ENCODE measurements at regions not wholly inside any gene's neighbourhood (a gene's known extent, or its start where the extent isn't known, plus 50 kb on each side); places are given as distances from the start of the nearest gene placed in this dataset.
"Not testable (repeated sequence)": the region's sequence is repeated elsewhere in the genome, so short reads cannot be mapped to it uniquely, and the experiment has no call there.

GRCh38 chr10:33055625-33056024, 97.6 kb upstream of the ITGB1 start:
- Histone ChIP-seq H3K9me3 (ENCODE audit: control insufficient read depth in 4 of 4, insufficient read depth in 3 of 4, low read length in 3 of 4) (no peaks in the 10 kb centered on the region), H3K27ac (ENCODE audit: low read depth in 1 of 2, low read length in 1 of 2) (no peak overlapping the region), H3K9ac (ENCODE audit: insufficient read depth in 1 of 2, low read length in 2 of 2) (no peak overlapping the region), H3K27me3 (ENCODE audit: control insufficient read depth in 3 of 3, insufficient read depth in 3 of 3, low read length in 2 of 3) (no peaks in the 10 kb centered on the region), H3K4me1 (ENCODE audit: control insufficient read depth in 5 of 5, insufficient read depth in 5 of 5, low read length in 5 of 5) (no peaks in the 10 kb centered on the region), H3K4me3 (no peak overlapping the region), H3K36me3 (ENCODE audit: control insufficient read depth in 4 of 4, insufficient read depth in 4 of 4, low read length in 4 of 4) (no peaks in the 10 kb centered on the region)
- ATAC-seq (ENCODE audit: insufficient read depth, low FRiP score) (no peak), DNase-seq (no peak)
- TF ChIP-seq CTCF (IDR thresholded peaks at IDR 0.05; ENCODE audit: control extremely low read depth, extremely low read depth), result no peak

- ATAC-seq (ENCODE audit: insufficient read depth, low FRiP score) (no peak), DNase-seq (no peak)
- 73 to 80% methylated on average over 9 of the region's 9 CpGs for WGBS, 2 donors
Observed at GRCh38 chr10:33052915-33053810, 95.1 kb upstream of the ITGB1 start.

GRCh38 chr10:33052263-33052875, 94.3 kb upstream of the ITGB1 start:
- H3K4me1 ChIP-seq (ENCODE audit: control insufficient read depth in 5 of 5, insufficient read depth in 5 of 5, low read length in 5 of 5), result no peaks in the 10 kb centered on the region
- no peak overlapping the region for H3K9ac ChIP-seq (ENCODE audit: insufficient read depth in 1 of 2, low read length in 2 of 2)
- no peak overlapping the region for H3K4me3 ChIP-seq
- no peaks in the 10 kb centered on the region for H3K27me3 ChIP-seq (ENCODE audit: control insufficient read depth in 3 of 3, insufficient read depth in 3 of 3, low read length in 2 of 3)
- H3K27ac ChIP-seq (ENCODE audit: low read depth in 1 of 2, low read length in 1 of 2), result no peak overlapping the region
- ATAC-seq (ENCODE audit: insufficient read depth, low FRiP score) (no peak), DNase-seq (no peak)
- H3K9me3 ChIP-seq (ENCODE audit: control insufficient read depth in 4 of 4, insufficient read depth in 3 of 4, low read length in 3 of 4), result no peaks in the 10 kb centered on the region
- no peak for TF ChIP-seq CTCF (IDR thresholded peaks at IDR 0.05; ENCODE audit: control extremely low read depth, extremely low read depth)
- H3K36me3 ChIP-seq (ENCODE audit: control insufficient read depth in 4 of 4, insufficient read depth in 4 of 4, low read length in 4 of 4), result no peaks in the 10 kb centered on the region
- WGBS, 2 donors, result 89 to 93% methylated on average over 7 of the region's 7 CpGs

More at GRCh38 chr10:33052915-33053810, 95.1 kb upstream of the ITGB1 start:
- Histone ChIP-seq H3K27me3 (ENCODE audit: control insufficient read depth in 3 of 3, insufficient read depth in 3 of 3, low read length in 2 of 3) (no peaks in the 10 kb centered on the region), H3K9ac (ENCODE audit: insufficient read depth in 1 of 2, low read length in 2 of 2) (no peak overlapping the region), H3K9me3 (ENCODE audit: control insufficient read depth in 4 of 4, insufficient read depth in 3 of 4, low read length in 3 of 4) (no peaks in the 10 kb centered on the region), H3K36me3 (ENCODE audit: control insufficient read depth in 4 of 4, insufficient read depth in 4 of 4, low read length in 4 of 4) (no peaks in the 10 kb centered on the region), H3K4me3 (no peak overlapping the region), H3K27ac (ENCODE audit: low read depth in 1 of 2, low read length in 1 of 2) (peak overlapping the region in 1 of 2 donors; percentile 64), H3K4me1 (ENCODE audit: control insufficient read depth in 5 of 5, insufficient read depth in 5 of 5, low read length in 5 of 5) (no peaks in the 10 kb centered on the region)
- TF ChIP-seq CTCF (IDR thresholded peaks at IDR 0.05; ENCODE audit: control extremely low read depth, extremely low read depth), result no peak

GRCh38 chr10:33049963-33050920, 92.2 kb upstream of the ITGB1 start:
- not testable (repeated sequence) for H3K4me3 ChIP-seq; H3K4me1 ChIP-seq (ENCODE audit: control insufficient read depth in 5 of 5, insufficient read depth in 5 of 5, low read length in 5 of 5); H3K9me3 ChIP-seq (ENCODE audit: control insufficient read depth in 4 of 4, insufficient read depth in 3 of 4, low read length in 3 of 4); H3K36me3 ChIP-seq (ENCODE audit: control insufficient read depth in 4 of 4, insufficient read depth in 4 of 4, low read length in 4 of 4); H3K27me3 ChIP-seq (ENCODE audit: control insufficient read depth in 3 of 3, insufficient read depth in 3 of 3, low read length in 2 of 3); H3K9ac ChIP-seq (ENCODE audit: insufficient read depth in 1 of 2, low read length in 2 of 2); ATAC-seq (ENCODE audit: insufficient read depth, low FRiP score); DNase-seq; H3K27ac ChIP-seq (ENCODE audit: low read depth in 1 of 2, low read length in 1 of 2)
- WGBS, 2 donors, result 92 to 93% methylated on average over 33 of the region's 33 CpGs
